GM12891 (cell line): ENCODE measurements at regions not wholly inside any gene's neighbourhood (a gene's known extent, or its start where the extent isn't known, plus 50 kb on each side); places are given as distances from the start of the nearest gene placed in this dataset.

ENCODE experiments used
- POLR2A ChIP-seq: IDR thresholded peaks from 2 replicates; pipeline ENCODE4 v1.6.1; 2011; ENCODE audit warnings: low read depth, low read length, control low read depth
- POLR2AphosphoS5 ChIP-seq: IDR thresholded peaks from 2 replicates; pipeline ENCODE4 v1.6.1; 2011; ENCODE audit warnings: low read depth, low read length, control low read depth
- SPI1 ChIP-seq: IDR thresholded peaks from 2 replicates; pipeline ENCODE4 v1.6.1; 2011; ENCODE audit warnings: low read depth, low read length, control low read depth

DNA sequence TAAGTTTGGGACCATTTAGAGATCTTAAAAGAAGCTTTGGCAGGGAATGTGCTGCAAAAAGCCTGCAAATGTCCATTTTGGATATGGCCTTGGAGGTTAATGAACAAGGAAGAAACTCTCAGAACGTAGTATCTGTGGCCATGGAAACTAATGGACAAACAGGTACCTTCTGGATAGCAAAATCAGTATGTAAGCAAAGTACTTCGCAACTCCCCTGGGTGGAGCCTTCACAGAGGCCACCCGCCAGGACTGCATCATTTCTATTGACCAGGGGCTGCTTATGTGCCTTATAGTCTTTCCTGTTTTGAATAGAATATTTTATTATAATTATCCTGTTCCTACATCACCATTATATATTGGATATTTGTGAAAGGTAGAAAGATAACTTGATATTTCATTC is 510.8 kb upstream of the SYNCRIP start:
- TF ChIP-seq POLR2AphosphoS5: no peak
- TF ChIP-seq POLR2A: no peak
- TF ChIP-seq SPI1: no peak
